ENCODE measurements at regions not wholly inside any gene's neighbourhood (a gene's known extent, or its start where the extent isn't known, plus 50 kb on each side); places are given as distances from the start of the nearest gene placed in this dataset.

DNA sequence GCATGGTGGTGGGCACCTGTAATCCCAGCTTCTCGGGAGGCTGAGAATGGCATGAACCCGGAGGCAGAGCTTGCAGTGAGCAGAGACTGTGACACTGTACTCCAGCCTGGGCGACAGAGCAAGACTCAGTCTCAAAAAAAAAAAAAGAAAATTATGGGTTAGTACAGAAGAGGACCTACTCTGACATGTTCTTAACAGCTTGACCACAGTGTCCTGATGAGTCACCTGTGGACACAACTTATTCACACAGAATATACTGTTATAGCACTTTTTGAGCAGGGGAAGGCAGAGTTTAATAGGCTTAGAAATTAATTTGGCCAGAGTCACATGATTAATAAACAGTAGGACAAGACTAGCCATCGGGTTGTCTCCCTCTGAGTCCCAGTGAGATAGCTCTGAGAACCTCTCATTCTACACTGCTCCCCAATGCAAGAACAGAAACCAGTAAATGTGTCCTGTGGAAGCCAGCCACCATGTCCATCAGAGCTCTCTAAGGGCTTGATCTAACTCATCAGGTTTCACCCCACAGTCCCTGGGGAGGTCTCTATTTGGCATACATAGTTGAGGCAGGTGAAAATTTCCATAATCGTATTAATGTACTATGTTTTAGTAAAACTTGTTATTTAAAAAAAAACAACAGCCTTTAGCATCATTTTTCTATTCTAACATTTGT lies 1077.9 kb upstream of the C9orf72 start:
- H2AFZ ChIP-seq (replicated peaks; ENCODE audit: low read length, poor library complexity) = no peak overlapping the region
- H3K14ac ChIP-seq (replicated peaks; ENCODE audit: low read depth, low read length) = no peak overlapping the region
- ATAC-seq (ENCODE audit: low read depth) (no peak), DNase-seq (no peak)
- no peak overlapping the region for H3K27ac ChIP-seq (ENCODE audit: insufficient read depth, low read length)
- no peaks in the 10 kb centered on the region for H3K9me1 ChIP-seq (ENCODE audit: insufficient read depth, low read length)
- H2BK20ac ChIP-seq (ENCODE audit: low read depth, low read length) = no peak overlapping the region
- H4K91ac ChIP-seq (ENCODE audit: insufficient read depth, low read depth, low read length) = no peak overlapping the region
- dilution Hi-C loops (cut with HindIII; ENCODE audit: low sequenced_read_pairs, unreplicated experiment) (no loop called here), in situ Hi-C loops (cut with MboI; ENCODE audit: low sequenced_read_pairs) (no loop called here), intact Hi-C loops (cut with micrococcal nuclease) (no loop called here)
- no peak overlapping the region for H3K56ac ChIP-seq (ENCODE audit: extremely low read depth, insufficient read depth, low read length)
- no peaks in the 10 kb centered on the region for H3K4me1 ChIP-seq (ENCODE audit: control insufficient read depth, insufficient read depth, low read length)
- WGBS, 2 experiments (ENCODE audit: extremely low coverage in 2 of 2, insufficient read length in 1 of 2) = no CpG with 5 or more reads among the region's 5 CpGs
- H3K18ac ChIP-seq (ENCODE audit: low read depth, low read length) = no peak overlapping the region
- H3K9me3 ChIP-seq (ENCODE audit: control insufficient read depth, insufficient read depth, low read length) = no peaks in the 10 kb centered on the region; the same call in 1 of the 2 replicates
- no peaks in the 10 kb centered on the region for H3K36me3 ChIP-seq (ENCODE audit: control insufficient read depth, insufficient read depth, low read length)
- no peak overlapping the region for H2AK9ac ChIP-seq (replicated peaks; ENCODE audit: low read depth, low read length, poor library complexity)
- no peak for TF ChIP-seq POLR2A (IDR thresholded peaks at IDR 0.05; ENCODE audit: low read depth, low read length)
- TF ChIP-seq BHLHE40 (IDR thresholded peaks at IDR 0.05; ENCODE audit: low read depth, low read length) = no peak
- TF ChIP-seq, protein P1, sequence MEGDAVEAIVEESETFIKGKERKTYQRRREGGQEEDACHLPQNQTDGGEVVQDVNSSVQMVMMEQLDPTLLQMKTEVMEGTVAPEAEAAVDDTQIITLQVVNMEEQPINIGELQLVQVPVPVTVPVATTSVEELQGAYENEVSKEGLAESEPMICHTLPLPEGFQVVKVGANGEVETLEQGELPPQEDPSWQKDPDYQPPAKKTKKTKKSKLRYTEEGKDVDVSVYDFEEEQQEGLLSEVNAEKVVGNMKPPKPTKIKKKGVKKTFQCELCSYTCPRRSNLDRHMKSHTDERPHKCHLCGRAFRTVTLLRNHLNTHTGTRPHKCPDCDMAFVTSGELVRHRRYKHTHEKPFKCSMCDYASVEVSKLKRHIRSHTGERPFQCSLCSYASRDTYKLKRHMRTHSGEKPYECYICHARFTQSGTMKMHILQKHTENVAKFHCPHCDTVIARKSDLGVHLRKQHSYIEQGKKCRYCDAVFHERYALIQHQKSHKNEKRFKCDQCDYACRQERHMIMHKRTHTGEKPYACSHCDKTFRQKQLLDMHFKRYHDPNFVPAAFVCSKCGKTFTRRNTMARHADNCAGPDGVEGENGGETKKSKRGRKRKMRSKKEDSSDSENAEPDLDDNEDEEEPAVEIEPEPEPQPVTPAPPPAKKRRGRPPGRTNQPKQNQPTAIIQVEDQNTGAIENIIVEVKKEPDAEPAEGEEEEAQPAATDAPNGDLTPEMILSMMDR (conservative IDR thresholded peaks at IDR 0.05; ENCODE audit: low read depth, low read length) = no peak
- TF ChIP-seq, protein P2, sequence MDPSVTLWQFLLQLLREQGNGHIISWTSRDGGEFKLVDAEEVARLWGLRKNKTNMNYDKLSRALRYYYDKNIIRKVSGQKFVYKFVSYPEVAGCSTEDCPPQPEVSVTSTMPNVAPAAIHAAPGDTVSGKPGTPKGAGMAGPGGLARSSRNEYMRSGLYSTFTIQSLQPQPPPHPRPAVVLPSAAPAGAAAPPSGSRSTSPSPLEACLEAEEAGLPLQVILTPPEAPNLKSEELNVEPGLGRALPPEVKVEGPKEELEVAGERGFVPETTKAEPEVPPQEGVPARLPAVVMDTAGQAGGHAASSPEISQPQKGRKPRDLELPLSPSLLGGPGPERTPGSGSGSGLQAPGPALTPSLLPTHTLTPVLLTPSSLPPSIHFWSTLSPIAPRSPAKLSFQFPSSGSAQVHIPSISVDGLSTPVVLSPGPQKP (IDR thresholded peaks at IDR 0.05; ENCODE audit: borderline replicate concordance, low read depth, low read length) = no peak
- no peak for TF ChIP-seq MAZ (IDR thresholded peaks at IDR 0.05; ENCODE audit: borderline replicate concordance, low read depth, low read length)
- TF ChIP-seq RAD21 (IDR thresholded peaks at IDR 0.05; ENCODE audit: low read length) = no peak
- no peak for TF ChIP-seq RCOR1 (IDR thresholded peaks at IDR 0.05; ENCODE audit: insufficient replicate concordance, low read length)
- H3K4me2 ChIP-seq (ENCODE audit: low read depth, low read length) = no peak overlapping the region
- H3K4me3 ChIP-seq (ENCODE audit: insufficient read depth, low read depth, low read length) = no peak overlapping the region
- no peak overlapping the region for H2BK120ac ChIP-seq (ENCODE audit: low read depth, low read length)
- no peak overlapping the region for H3K4ac ChIP-seq (ENCODE audit: low read depth, low read length)
- no peaks in the 10 kb centered on the region for H3K79me1 ChIP-seq (ENCODE audit: low read depth in 1 of 2, low read length in 2 of 2)
- no peak overlapping the region for H2BK5ac ChIP-seq (ENCODE audit: low read depth, low read length, poor library complexity, severe bottlenecking)
- H4K20me1 ChIP-seq (ENCODE audit: insufficient read depth, low read length) = no peaks in the 10 kb centered on the region
- no peak overlapping the region for H4K5ac ChIP-seq (ENCODE audit: low read depth, low read length)
- H2BK15ac ChIP-seq (ENCODE audit: low read depth, low read length) = no peak overlapping the region
- ChIA-PET CTCF (no interaction called here), POLR2A (ENCODE audit: unreplicated experiment) (no interaction called here)
- no peak overlapping the region for H4K8ac ChIP-seq (ENCODE audit: low read depth in 2 of 2, low read length in 2 of 2)
- no TSS peak for BruUV-seq (replicated peaks)
- H2AK5ac ChIP-seq (ENCODE audit: low read depth, low read length) = no peak overlapping the region
- H3K27me3 ChIP-seq (ENCODE audit: control insufficient read depth, insufficient read depth, low read length) = no peaks in the 10 kb centered on the region
- H3K23ac ChIP-seq (ENCODE audit: low read depth, low read length) = no peak overlapping the region
- H3K9ac ChIP-seq (ENCODE audit: low read depth, low read length) = no peak overlapping the region
